NCI-H2171 treated with DMSO at 0.1 percent for 48 hours (cell line): ENCODE measurements at regions not wholly inside any gene's neighbourhood (a gene's known extent, or its start where the extent isn't known, plus 50 kb on each side); places are given as distances from the start of the nearest gene placed in this dataset.

Experiments
- DNase-seq: peaks from one replicate; lab custom pipeline; 2025; lab: John Stamatoyannopoulos, UW

- no peak for DNase-seq
These were observed 946.3 kb upstream of the LRRN3 start for GRCh38 chr7:110144599-110144998.

- DNase-seq = no peak
These were observed 942.9 kb upstream of the LRRN3 start for GRCh38 chr7:110148054-110148453.

DNA sequence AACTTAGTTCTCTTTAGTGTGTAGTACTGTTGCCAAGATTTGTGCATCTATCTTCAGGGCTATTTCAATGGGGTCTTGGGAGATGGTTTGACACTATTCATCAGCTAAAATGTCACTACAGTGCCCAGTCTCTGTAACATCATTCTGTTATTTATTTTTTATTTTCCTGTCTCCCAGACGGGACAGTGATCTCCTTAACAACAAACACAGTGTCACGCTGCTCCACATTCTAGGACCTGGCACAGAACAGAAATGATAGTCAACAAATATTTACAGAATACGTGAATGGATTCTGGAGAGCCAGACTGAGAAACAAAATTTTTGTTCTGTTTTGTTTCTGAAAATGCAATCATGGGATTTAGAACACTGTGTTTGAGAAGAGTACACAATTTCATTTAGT, 937.7 kb upstream of the LRRN3 start:
- DNase-seq = no peak

DNA sequence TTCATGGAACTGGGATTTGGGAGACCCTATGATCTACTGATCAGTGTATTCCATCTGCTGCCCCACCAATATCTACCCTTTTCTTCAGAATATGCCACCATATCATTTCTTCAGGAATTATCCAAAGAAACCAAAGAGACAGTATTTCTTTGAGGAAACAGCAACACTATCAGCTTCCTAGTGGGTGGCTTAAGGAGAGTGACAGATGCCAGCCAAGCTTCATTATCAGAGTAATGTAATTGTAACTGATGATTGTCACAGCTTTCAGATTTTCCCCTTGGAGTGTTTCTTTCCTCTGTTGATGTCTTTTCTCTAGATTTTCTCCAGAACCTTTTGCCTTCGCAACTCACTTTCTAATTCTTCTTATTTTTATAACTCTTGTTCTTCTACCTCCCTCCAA, 934.4 kb upstream of the LRRN3 start:
- peak; percentile 36 for DNase-seq

GRCh38 chr7:110157631-110158362, 933.1 kb upstream of the LRRN3 start:
- no peak for DNase-seq

- no peak for DNase-seq
These were observed 922.9 kb upstream of the LRRN3 start for GRCh38 chr7:110168010-110168409.

DNA sequence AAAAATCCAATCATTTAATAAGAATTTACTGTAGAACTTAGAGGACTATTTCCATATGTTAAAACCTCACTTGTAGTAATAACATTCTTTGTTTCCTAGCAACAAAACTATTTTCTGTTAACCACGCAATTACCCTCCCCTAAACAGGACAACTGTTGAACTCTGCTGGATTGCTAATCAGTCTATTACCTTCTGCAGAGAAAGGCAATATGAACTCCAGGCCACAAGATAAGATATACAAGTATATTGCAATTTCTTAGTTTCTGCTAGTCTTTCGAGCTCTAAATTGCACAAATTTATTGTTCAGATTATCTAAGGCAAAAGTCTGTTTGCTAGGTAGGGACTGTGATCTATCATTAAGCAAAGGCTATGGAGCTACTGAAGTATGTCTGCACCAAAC, 920.1 kb upstream of the LRRN3 start:
- no peak for DNase-seq

GRCh38 chr7:110177463-110177862, 913.5 kb upstream of the LRRN3 start:
- no peak for DNase-seq

DNA sequence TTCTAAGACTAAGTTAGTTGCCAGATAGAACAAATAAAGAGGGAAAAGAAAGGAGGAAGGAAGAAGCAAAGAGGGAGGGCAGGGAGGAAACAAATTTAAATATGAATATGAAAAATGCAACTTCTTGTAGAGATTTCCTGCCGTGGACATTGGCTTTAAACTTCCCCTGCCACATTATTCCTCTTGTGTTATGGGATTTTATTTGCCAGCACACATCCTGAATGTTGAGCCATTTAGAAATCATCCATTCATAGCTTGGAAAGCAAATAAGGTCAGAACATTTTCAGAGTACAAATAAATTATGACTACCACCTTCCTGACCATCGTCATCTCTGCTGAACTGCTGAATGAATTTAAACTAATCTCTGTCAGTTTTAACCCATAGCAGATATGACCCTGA, 911.9 kb upstream of the LRRN3 start:
- DNase-seq = no peak

- no peak for DNase-seq
These were observed 909.2 kb upstream of the LRRN3 start for GRCh38 chr7:110181768-110182167.

DNA sequence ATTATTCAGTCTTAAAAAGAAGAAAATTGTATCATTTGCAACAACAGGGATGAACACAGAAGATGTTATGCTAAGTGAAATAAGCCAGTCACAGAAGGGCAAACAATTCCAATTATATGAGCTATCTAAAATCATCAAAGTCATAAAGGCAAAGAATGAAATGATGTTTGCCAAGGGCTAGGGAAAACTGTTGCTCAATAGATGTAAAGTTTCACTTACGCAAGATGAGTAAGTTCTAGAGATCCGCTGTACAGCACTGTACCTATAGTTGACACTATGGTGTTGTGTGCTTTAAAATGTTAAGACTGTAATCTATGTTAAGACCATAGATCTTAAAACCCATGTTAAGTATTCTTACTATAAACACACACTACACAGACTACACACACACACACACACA, 904.6 kb upstream of the LRRN3 start:
- DNase-seq = no peak

DNA sequence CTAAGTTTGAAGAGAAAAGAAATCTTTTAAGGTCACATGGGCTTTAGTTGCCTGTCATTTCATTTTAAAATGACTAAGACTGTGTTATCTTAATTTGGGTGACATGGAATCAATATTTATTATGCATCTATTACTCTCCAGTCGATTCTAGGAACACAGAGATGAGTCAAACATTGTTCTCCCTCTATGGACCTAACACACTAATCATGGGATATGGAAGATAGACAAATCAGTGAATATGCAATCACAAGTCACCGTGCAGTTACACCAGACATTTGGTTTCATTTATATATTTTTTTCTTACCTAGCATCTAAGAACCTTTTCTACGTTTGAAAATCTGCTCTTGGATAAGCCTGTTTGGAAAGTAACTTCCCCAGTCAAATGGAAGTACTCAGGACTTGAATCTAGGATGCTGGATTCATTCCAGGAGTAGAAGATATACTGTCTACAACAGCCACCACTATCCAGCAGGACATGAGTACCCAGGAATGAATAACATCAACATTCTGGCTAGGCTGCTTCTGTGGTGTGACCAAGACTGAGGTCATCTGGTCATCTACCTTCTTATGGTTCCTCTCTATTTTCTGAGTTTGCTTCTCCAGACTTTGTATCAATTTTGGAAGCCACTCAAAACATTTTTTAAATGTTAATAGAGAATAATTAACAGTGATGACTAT, 902.9 kb upstream of the LRRN3 start:
- DNase-seq = no peak

DNA sequence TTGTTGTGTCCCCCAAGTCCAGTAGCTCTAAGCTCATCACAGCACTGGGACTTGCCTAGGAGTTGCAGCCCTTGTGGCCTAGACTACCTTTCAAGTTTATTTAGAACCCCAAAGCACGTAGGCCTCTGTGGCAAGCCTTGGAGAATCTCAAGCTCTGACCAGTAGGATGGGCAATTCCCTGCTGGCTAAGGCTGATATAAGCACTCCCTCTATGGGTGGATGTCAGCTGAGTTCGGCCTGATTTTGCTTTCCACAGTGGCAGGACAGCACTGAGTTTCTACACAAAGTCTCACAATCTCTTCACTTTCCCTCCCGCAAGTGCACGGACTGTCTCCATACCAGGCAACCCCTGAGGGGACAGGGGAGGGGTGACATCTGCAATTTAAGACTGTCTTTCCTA, 886.4 kb upstream of the LRRN3 start:
- no peak for DNase-seq

GRCh38 chr7:110205899-110206298, 885.0 kb upstream of the LRRN3 start:
- no peak for DNase-seq

DNA sequence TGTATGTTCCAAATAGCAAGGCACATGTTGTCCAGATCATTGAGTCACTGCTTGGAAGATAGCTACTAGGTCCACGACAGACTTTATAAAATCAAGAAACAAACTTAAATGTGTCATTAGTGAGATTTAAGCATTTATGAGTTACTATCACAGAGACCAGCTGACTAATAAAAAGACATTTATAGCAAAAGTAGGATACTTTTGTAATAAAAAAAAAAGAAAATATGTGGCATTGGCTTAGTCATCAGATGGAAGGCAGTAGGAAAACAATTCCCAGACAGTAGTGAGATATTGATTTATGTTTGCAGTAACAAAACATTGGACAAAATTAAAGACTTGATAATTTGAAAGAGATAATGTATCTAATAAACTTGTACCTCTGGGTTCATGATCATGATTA, 881.0 kb upstream of the LRRN3 start:
- DNase-seq = no peak

DNA sequence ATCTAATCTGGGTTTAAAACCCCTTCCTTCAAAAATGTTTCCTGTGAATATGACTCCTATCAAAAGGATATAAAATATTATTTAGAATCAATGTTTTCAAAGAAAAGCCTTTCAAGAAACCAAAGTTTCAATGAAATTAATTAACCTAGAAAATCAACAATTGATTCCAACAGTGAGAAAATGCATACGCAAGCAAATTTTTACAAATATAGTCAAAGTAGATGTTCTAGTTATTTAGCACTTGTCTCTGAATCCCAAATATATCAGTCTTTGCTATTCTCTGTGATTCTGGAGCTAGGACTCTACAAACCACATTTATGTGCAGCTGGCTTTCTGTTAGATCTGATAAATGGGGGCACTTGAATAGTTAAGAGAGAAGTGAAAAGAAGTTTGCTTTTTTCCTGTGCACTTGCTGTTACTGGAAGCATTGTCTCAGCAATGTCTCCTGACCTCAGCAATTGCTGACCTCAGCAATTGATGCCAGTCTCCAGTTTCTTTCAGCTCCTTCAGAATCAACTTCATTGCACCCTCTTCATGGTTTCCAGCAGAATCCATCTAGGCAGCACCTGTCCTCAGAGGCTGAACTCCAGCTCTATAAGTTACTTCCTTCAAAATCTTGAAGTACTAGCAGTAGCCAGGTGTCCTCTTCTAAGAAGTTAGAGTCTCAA, 879.9 kb upstream of the LRRN3 start:
- no peak for DNase-seq

- DNase-seq = no peak
These were observed 866.3 kb upstream of the LRRN3 start for GRCh38 chr7:110224643-110225042.

GRCh38 chr7:110246118-110246517, 844.8 kb upstream of the LRRN3 start:
- no peak for DNase-seq

DNA sequence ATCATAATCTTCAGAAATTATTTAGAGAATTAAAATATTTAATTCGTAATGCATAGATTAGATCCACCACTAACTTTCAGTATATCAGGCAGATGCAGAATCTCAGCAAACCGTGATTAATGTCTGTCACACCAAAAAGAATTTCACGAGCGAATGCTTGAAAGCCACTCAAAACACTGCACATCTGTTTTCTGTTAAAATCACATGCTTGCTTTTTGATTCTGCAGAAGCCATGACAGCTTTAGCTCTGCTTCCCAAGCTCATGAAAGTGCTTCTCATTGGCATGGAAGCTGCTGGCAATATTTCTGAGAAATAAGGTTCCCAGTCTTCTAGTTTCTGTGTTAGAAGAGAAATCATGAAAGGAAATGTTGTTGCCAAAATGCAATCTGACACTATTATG, 837.8 kb upstream of the LRRN3 start:
- DNase-seq = peak; percentile 41

GRCh38 chr7:110257673-110258072, 833.3 kb upstream of the LRRN3 start:
- no peak for DNase-seq

GRCh38 chr7:110262251-110262650, 828.7 kb upstream of the LRRN3 start:
- no peak for DNase-seq

DNA sequence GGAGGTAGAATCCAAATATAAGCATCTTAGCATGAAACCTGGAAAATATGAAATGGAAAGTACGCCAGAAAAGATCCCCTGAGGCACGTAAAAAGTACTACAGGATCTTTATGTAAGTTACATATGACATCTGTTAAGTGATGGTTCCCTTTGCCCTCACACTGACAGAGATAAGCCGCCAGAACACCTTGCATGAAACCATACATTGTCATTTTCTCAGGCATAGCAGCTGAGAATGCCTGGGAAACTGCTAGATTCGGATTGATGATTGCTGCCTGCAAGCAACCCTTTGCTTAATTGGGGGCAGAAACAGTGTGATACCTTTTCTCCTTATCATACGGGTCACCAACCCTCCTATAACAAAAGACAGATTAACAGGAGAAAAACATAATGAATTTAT, 826.6 kb upstream of the LRRN3 start:
- DNase-seq = peak; percentile 11

GRCh38 chr7:110281362-110281761, 809.6 kb upstream of the LRRN3 start:
- DNase-seq = no peak
